ENCODE measurements at regions not wholly inside any gene's neighbourhood (a gene's known extent, or its start where the extent isn't known, plus 50 kb on each side); places are given as distances from the start of the nearest gene placed in this dataset.
"Not testable (repeated sequence)": the region's sequence is repeated elsewhere in the genome, so short reads cannot be mapped to it uniquely, and the experiment has no call there.

DNA sequence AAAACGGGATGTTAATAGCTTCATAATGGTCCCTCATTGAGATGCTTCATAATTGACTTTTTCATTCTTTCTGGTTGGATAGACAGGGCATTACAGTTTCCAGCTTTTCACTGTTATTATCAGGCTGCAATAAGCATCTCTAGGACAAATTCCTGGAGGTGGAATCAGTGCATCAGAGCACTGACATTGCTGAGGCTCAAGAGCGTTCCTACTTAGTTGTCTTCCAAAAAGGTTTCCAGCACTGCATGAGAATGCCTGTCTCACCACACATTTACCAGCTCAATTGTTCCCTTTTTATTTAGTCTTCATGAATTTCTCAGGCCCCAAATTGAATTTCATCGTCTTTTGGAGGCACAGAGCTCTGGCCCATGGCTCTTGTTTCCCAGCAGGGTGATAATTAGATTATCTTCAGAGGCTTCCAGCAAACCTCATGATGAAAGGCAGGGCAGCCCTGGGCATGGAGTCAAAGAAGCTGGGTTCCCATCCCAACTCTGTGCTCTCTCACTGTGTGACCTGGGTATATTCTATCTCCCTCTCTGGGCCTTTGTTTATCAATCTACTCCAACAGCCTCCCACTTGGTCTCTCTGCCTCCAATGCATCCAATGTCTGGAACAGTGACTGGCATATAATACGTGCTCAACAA is 451.4 kb downstream of the PTPRU start:
- no peak for DNase-seq

DNA sequence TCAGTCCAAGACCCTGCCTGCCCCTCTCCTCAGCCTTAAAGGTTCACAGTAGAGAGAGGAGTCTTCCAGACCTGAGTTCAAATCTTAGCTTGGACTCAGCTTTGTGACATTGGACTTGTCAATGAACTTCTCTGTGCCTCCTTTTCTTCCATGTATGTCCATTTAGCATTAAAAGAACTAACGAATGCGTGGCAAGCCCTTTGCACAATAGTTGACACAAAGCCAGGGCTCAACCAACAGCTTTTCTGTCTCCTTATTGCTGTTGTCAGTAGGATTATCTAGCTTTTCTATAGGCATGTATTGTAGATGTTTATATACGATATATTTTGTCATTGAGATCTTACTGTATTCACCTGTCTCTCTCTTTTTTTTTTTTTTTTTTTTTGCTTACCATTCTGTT is 450.8 kb downstream of the PTPRU start:
- DNase-seq: no peak

DNA sequence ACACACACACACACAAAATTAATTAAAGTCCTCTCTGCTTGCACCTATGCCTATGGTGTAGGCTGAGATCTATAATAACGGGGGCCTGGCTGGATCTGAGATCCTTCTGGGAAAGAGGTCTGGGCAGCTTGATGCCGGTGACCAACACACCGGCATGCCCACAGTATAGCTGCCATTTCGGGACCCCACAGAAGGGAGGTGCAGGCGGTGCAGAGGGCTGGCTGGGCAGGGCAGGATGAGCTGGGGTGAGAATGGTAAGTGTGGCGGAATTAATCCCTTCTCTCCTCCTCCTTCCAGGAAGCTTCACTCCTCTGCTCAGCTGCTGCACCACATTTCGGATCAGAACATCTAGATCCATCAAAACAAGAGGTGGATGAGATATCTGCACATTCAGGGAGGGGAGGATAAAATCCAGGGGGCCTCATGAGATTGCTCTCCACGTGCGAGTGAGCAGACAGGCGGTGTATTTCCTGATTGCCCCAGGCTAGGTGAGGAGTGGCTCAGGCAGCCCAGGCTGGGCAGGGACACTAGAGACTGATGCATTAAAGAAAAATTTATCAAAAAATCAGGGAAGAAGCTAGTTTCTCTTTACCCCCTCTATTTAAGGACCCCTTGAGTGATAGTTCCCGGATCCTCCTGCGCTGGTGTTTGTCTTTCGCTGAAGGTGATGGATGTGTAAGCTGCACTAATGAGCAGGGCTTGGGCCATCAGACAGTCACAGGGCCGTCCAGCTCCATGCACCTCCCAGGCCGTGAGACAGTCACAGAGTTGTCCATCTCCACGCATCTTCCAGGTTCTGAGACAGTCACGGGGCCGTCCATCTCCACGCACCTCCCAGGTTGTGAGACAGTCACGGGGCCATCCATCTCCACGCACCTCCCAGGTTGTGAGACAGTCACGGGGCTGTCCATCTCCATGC is 449.9 kb downstream of the PTPRU start:
- no peak for DNase-seq

DNA sequence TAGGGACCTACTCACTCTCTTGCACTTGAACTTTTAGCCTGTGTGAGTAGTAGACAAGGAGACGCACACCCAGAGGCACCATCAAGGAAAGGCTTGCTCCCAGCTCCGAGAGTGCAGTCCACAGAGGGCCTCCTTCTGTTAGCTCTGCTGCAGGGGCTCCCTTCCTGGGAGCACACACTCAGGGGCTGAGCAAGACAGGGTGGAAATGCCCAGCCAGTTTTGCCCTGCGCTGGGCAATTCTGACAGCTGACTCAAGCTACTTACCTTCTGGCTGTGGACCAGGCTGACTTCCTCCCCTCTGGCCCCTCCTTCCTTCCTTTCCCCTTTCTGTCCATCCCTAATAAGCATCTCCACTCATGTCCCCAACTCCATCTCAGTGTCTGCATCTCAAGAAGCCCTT is 449.1 kb downstream of the PTPRU start:
- DNase-seq: no peak

DNA sequence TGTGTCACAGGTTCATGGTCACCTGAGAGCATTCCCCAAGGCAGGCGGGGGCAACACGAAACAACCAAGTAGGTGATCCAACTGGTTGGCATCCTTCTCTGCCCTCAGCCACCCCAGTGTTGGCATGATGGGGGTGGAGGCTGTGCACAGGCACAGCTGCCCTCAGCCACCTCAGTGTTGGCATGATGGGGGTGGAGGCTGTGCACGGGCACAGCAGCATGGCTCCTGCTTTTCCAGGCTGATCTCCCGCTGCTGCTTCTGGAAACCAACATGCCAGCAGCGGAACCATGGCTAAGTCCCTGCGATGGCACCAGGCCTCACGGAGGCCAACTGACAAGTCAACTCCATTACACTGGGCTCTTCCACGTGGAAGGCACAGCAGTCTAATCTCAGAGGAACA is 447.8 kb downstream of the PTPRU start:
- DNase-seq: no peak

DNA sequence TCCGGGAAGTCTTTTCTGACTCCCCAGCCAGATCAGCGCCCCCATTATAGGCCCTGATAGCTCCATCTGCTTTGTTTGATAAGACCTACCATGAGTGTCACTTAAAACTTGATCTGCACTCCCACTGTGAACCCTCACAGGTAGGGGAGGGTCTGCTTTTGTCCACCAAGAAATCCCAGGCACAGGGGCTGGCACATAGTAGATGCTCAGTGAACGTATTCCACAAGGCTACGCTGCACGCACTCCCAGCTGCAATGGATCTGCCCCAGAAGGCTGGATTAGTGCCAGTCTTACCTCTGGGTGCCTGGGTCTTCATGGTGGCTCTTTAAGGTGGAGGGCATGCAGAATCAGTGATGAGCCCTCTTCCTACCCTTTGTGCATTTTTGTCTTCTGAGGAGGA is 447.1 kb downstream of the PTPRU start:
- DNase-seq: no peak

DNA sequence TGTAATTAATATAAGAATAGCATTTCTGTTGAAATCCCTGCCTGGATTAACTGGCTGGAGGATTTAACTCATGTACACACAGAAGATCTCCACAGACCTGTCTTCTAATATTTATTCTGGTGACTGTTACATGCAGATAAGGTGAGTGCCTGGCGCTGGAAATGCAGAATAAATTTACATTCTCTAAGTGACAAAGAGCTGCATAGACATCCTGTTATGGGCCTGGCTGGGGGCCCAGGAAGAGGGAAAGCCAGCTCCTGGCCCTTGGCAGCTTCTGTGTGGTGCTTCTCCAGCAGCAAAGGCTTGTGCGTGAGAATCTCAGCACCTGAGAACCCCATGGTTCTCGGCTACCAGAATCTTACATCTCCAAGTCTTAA is 446.6 kb downstream of the PTPRU start:
- peak; percentile 24 for DNase-seq

DNA sequence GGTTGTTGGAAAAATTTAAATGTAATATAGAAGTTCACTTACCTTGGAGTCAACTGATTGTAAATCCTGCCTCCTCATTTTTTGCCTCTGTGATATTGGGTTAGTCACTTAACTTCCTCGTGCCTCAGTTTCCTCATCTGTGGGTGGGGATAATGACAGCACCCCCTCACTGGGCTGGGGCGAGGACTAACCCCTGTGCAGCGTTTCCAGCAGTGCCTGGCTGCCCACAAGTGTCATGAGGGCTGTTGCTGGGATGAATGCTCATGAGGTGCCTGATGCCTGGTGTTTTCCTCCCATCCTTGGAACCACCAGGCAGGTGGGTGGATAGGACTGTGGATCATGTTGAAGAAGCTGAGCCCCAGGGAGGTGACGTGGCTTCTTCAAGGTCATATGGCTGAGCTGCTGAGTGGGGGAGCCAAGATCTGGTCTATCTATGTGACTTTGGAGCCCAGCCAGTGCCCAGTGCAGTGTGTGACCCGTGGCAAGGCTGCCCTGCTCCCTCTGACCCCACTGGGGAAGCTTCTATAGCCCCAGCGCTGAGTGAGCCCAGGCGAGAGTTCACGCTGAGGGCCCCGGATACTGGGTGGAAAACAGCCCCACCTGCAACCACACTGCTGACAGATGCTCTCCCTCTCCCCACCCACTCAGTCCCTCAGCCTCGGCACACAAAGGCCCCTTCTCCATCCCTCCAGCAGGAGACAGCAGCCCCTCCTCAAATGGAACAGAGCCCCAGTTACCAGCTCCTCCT is 446.0 kb downstream of the PTPRU start:
- no peak for DNase-seq

DNA sequence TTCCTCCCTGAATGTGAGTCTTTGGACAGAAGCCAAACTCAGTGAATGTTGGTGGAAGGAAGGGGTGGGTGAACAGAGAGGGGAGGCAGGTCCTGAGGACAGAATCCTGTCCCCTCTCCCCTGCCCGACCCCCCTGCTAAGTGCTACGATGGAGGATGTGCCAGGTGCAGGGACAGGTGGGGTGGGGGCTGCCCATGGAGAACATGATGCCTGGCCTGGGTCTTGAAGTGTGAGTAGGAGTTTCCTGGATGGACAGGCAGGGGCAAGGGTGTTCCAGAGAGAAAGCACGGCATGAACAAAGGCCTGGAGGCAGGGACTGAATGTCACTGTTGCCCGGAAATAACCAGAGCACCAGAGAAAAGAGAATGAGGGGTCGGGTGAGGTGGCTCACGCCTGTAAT is 445.1 kb downstream of the PTPRU start:
- not testable (repeated sequence) for DNase-seq

DNA sequence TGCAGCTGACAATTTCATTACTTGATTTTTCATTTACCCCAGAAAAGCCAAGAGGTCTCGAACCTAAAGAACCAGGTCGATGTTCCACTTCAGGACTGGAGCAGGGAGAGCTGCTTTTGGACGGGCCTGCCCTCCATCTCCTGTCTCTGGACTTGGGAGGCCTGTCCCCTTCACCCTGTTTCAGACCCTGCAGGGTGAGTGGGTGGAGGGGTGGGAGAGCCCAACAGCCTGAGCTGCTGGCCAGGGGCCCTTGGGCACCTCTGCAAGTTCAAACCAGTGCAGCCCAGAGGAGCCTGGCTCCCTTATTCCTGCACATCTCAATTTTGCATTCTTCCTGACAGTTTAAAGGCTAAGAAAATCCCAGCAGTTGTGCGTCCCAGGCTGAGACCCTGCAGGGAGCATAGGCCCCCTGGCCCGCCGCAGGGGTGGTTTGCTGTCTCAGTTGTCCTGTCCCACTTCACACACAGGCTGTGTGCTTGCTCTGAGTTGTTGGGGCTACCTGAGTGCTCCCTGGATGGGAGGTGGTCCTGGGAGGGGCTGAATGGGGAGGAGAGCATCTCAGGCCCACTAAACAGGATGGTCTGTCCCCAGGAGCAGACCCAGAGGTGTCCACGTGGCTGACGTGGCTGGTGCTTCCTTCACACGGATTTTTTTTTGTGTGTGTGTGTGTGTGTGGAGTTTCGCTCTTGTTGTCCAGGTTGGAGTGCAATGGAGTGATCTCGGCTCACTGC is 443.7 kb downstream of the PTPRU start:
- no peak for DNase-seq

DNA sequence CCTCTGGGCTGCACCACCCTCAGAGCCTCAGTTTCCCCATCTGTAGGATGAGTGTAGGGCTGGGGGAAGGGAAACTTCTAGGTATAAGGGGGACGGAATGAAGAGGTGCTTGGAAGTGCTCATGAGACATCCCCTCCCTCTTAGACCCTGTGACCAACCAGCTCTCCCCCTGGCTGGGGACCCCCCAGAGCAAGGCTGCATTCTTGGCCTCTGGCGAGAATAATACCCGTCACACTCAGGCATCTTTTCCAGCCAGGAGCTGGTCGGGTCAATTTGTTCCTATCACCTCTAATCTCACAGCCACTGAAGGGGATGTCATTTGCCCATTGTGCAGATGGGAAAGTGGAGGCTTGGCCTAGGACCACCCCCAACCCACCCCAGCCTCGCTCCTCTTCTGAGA is 443.0 kb downstream of the PTPRU start:
- no peak for DNase-seq

DNA sequence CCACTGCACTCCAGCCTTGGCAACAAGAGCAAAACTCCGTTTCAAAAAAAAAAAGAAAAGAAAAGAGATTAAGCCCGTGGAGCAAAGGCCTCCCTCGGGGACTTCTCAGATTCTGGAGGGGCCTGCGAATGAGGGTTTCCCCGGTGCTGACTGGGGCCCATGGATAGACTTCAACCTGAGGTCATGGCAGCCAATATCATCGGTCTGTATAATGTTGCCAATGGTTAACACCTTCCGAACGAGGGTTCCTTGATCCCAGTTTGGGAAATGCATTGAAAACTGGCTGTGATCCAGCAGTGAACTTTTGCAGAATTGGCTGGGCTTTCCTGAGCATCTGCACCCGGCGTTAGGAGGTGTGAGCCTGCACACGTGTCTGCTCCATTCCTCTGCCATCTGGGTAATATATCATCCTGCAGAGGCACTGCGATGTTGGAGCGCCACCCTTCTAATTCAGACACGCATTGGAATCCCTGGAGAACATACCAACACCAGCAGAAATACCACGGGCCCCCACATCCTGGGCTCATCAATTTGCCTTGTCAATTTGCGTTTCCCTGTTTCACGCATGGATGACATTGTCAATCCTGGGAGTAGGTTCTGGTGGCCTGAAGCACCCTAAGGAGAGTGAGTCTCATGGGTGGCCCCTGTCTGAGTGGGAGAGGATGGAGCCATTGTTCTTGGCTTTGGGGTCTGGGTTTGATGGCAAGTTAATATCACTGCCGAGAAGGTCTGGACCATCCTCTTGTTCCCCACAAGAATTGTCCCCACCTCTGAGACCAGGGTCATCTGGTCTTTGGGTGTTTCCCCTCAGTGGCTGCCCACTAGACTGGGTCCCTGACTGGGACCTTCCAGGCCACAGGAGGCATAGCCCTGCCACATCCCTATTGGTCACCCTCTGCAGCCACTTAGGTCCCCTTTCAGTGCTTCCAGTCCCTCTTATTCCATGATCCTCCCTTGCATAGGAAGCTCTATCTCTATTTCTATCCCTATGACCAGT is 441.0 kb downstream of the PTPRU start:
- DNase-seq: no peak

DNA sequence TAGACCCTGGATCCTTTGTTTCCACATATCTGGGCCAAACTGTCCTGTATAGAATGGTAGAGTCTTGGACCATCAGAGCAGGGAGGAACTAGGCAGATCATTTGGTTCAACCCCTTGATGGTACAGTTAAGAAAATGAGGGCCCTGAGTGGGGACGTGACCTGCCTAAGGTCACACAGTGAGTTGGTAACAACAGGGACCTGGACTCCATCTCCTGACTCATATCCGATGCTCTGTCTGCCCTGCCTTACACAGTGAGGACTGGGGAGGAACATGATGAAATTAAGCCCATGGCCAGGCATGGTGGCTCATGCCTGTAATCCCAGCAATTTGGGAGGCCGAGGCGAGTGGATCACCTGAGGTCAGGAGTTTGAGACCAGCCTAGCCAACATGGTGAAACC is 440.2 kb downstream of the PTPRU start:
- DNase-seq: no peak

DNA sequence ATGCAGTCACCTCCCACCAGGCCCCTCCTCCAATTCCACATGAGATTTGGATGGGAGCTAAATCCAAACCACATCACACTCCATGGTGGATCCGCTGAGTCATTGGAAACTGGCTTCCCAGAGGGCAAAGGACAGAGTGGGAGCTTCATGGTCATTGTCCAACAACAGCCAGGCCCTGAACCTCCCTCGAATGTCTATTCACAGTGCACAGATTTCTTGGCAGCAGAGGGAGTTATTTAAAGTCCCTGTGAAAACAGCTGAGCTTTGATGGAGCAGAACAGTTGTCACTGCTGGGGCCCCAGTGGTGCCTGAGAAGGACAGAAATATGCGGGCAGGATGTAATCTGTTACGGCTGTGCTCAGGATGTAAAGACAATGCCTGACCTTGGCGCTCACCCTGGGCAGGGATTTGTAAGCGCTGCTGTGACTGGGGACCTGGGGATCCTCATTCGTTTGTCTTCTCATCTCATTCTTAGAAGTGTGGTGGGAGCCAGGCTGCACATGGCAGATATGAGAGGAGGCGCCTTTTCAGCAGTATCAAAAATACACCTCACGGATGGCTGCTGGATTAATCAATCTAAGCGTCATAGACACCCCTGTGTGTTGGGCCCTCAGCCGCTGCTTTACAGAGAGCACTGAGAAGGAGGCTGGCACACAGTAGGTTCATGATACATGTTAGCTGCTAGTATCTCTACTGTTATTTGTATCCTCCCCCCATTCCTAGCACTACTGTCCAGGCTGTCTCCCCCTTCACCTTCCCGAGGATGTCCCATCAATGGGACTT is 439.4 kb downstream of the PTPRU start:
- DNase-seq: peak; percentile 45

DNA sequence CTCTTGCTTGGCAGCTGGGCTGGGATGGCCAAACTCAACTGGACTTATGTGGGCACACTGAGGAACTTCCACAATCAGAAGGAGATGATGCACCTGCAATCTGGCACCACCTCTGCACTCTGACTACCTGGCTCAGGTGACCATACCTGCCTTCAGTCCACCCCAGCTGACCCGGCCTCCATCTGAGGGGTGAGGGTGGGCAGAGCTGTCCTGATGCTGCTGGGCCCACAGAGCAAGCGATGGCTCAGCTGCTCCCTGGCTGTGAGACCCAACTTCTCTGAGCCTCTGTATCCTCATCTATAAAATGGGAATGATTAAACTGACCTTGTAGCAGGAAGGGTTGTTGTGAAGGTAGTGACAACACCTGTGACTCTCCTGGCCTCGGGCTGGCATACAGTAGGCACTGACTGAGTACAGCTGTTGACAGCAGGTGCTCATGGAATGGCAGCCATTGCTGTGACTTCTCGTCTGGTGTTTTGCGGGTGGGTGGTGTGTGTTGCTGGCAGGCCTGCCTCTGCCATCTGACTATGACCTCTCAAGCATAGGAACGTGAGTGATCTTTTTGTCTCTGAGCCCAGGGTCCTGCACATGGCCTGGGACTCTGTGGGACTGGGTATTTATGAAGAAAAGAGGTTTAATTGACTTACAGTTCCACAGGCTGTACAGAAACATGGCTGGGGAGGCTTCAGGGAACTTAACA is 438.5 kb downstream of the PTPRU start:
- DNase-seq: no peak

DNA sequence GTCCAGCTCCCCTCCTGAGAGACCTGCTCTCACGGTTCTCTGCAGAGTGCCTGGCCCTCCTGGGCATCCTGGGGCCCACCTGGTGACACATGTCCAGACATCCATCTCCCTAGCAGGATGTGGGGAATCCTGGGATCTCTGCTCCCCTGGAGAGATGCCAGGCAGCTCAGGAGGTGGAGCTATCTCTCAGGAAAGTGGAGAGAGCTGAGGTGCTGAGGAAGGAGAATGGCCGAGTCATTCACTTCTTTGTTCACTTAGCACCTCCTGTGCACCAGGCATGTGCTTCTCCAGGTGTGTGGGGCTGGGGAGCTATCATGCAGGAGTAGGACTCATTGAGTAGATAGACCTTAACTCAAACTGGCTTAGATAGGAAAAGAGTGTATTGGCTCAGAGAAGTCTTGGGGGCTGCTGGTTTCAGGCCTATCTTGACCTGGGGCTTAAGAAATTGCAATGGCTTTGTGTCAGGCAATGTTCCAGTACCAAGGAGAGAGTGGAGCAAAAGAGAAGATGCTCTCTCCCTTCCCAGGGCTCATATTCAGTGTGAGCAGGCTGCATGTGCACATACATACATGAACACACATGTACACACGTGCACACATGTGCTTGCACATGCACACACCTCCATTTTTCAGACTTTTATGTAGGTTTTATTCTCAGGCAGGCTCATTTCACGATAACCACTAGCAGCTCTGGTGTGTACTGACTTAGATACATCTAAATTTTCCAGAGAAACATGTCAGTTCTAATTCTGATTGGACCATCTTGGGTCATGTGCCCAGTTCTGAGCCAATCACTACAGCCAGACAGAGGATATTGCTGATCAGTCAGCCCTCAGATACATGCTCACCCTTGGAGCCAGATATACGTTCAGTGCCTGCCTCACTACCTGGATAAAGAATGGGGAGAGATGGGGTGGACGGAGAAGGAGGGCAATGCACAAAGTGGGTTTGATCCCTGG is 437.6 kb downstream of the PTPRU start:
- no peak for DNase-seq

DNA sequence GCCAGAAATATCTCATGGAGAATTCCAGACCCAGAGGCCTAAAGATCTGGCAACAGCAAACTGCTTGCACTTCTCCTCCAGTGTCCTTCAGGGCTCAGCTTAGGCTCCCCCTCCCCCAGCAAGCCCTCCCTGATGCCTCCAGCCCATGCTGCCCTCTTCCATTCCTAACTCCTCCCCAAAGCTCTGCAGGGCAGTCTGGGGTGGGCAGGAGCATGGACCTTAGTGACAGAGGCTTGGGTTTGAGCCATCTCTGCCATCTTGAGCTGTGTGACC is 436.8 kb downstream of the PTPRU start:
- DNase-seq: no peak

DNA sequence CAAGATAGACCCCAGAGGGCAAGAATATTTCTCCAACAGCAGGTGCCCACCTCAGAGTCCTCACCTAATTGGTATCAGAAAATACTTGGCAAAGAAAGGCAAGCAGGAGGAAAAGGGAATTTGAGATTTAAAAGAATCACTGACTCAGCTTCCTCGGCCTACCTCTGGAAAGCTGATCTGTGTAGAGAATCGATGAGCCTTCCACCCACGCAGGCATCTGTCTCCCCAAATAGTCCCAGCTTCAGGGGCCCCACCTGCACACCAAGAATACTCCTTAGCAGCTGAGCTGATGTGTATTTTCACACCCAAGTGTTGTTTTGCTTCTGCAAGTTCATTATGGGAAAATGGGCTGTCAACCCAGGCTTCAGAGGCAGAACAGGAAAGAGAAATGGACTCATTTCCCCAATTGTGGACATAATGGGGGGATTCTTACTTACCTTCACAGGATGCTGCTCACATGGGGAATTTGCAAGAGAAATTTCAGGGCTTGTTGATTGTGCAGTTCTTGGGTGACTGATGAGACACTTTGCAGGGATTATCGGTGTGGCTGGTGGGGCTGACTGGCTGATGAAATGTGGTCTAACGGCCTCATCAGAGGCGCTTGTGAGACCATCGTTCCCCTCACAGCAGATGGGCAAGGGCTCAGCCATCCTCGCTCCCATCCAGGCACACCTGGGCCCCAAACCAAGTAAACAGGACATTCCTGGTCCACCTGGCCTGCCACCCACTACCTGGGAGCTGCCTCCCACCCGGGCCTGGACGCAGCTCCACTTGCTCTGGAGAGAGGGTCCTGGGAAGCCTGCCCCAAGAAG is 436.3 kb downstream of the PTPRU start:
- no peak for DNase-seq

Data from hindlimb muscle (tissue), 1 donor.